ENCODE measurements at regions not wholly inside any gene's neighbourhood (a gene's known extent, or its start where the extent isn't known, plus 50 kb on each side); places are given as distances from the start of the nearest gene placed in this dataset.

GRCh38 chr12:97047361-97047760, 140.3 kb downstream of the NEDD1 start:
- no peaks in the 10 kb centered on the region for H3K36me3 Mint-ChIP-seq (ENCODE audit: low read depth, unreplicated experiment)
- H3K27me3 ChIP-seq (ENCODE audit: insufficient read depth, low read length), result peaks cover 3% of the 10 kb centered on the region
- no peak overlapping the region for H3K27ac Mint-ChIP-seq (ENCODE audit: unreplicated experiment)
- no peaks in the 10 kb centered on the region for H3K9me3 ChIP-seq (ENCODE audit: insufficient read depth, low read depth, low read length)
- FAIRE-seq (no peak), DNase-seq (ENCODE audit: low read depth) (no peak)
- peaks cover 2% of the 10 kb centered on the region for H3K4me1 Mint-ChIP-seq (ENCODE audit: low read depth, unreplicated experiment)
- no peaks in the 10 kb centered on the region for H3K4me1 ChIP-seq (ENCODE audit: insufficient read depth, low read length)
- H3K27ac ChIP-seq (ENCODE audit: low read depth, low read length), result no peak overlapping the region
- H3K79me2 ChIP-seq (ENCODE audit: insufficient read depth, low read length), result no peaks in the 10 kb centered on the region
- TF ChIP-seq, protein P1, sequence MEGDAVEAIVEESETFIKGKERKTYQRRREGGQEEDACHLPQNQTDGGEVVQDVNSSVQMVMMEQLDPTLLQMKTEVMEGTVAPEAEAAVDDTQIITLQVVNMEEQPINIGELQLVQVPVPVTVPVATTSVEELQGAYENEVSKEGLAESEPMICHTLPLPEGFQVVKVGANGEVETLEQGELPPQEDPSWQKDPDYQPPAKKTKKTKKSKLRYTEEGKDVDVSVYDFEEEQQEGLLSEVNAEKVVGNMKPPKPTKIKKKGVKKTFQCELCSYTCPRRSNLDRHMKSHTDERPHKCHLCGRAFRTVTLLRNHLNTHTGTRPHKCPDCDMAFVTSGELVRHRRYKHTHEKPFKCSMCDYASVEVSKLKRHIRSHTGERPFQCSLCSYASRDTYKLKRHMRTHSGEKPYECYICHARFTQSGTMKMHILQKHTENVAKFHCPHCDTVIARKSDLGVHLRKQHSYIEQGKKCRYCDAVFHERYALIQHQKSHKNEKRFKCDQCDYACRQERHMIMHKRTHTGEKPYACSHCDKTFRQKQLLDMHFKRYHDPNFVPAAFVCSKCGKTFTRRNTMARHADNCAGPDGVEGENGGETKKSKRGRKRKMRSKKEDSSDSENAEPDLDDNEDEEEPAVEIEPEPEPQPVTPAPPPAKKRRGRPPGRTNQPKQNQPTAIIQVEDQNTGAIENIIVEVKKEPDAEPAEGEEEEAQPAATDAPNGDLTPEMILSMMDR (IDR thresholded peaks at IDR 0.05; ENCODE audit: insufficient read depth, low read depth, low read length), result no peak
- TF ChIP-seq EZH2 (IDR thresholded peaks at IDR 0.05; ENCODE audit: insufficient read depth, low read length), result no peak
- H3K36me3 ChIP-seq (ENCODE audit: insufficient read depth, low read length), result no peaks in the 10 kb centered on the region
- no peak overlapping the region for H3K4me3 Mint-ChIP-seq (ENCODE audit: unreplicated experiment)
- no peaks in the 10 kb centered on the region for H3K9me3 Mint-ChIP-seq (ENCODE audit: unreplicated experiment)
- H3K4me2 ChIP-seq (ENCODE audit: low read length), result no peak overlapping the region
- no peak overlapping the region for H3K4me3 ChIP-seq (ENCODE audit: insufficient read depth, low read depth, low read length)
- H2AFZ ChIP-seq (ENCODE audit: low read depth, low read length), result no peak overlapping the region
- peaks cover 7% of the 10 kb centered on the region for H3K27me3 Mint-ChIP-seq (ENCODE audit: low read depth, unreplicated experiment)
- H3K9ac ChIP-seq (ENCODE audit: low read length), result no peak overlapping the region
- no peaks in the 10 kb centered on the region for H4K20me1 ChIP-seq (ENCODE audit: insufficient read depth, low read length)

GRCh38 chr12:97048421-97049035, 141.5 kb downstream of the NEDD1 start:
- no peak for FAIRE-seq
- H3K27me3 Mint-ChIP-seq (ENCODE audit: low read depth, unreplicated experiment), result peaks cover 7% of the 10 kb centered on the region
- TF ChIP-seq, protein P1 (IDR thresholded peaks at IDR 0.05; ENCODE audit: insufficient read depth, low read depth, low read length), result no peak
- TF ChIP-seq EZH2 (IDR thresholded peaks at IDR 0.05; ENCODE audit: insufficient read depth, low read length), result no peak
- peaks cover 2% of the 10 kb centered on the region for H3K27me3 ChIP-seq (ENCODE audit: insufficient read depth, low read length)
- H3K9me3 Mint-ChIP-seq (ENCODE audit: unreplicated experiment), result no peaks in the 10 kb centered on the region
- H3K4me1 Mint-ChIP-seq (ENCODE audit: low read depth, unreplicated experiment), result no peaks in the 10 kb centered on the region
- no peak overlapping the region for H3K9ac ChIP-seq (ENCODE audit: low read length)
- no peaks in the 10 kb centered on the region for H3K4me1 ChIP-seq (ENCODE audit: insufficient read depth, low read length)
- H3K4me2 ChIP-seq (ENCODE audit: low read length), result no peak overlapping the region
- H3K9me3 ChIP-seq (ENCODE audit: insufficient read depth, low read depth, low read length), result no peaks in the 10 kb centered on the region
- no peaks in the 10 kb centered on the region for H4K20me1 ChIP-seq (ENCODE audit: insufficient read depth, low read length)
- no peaks in the 10 kb centered on the region for H3K36me3 Mint-ChIP-seq (ENCODE audit: low read depth, unreplicated experiment)
- no peak overlapping the region for H3K4me3 ChIP-seq (ENCODE audit: insufficient read depth, low read depth, low read length)
- H3K36me3 ChIP-seq (ENCODE audit: insufficient read depth, low read length), result no peaks in the 10 kb centered on the region
- H3K27ac ChIP-seq (ENCODE audit: low read depth, low read length), result no peak overlapping the region
- no peak overlapping the region for H2AFZ ChIP-seq (ENCODE audit: low read depth, low read length)
- no peak overlapping the region for H3K4me3 Mint-ChIP-seq (ENCODE audit: unreplicated experiment)
- no peak overlapping the region for H3K27ac Mint-ChIP-seq (ENCODE audit: unreplicated experiment)
- H3K79me2 ChIP-seq (ENCODE audit: insufficient read depth, low read length), result no peaks in the 10 kb centered on the region
- no peak for DNase-seq (ENCODE audit: low read depth)

DNA sequence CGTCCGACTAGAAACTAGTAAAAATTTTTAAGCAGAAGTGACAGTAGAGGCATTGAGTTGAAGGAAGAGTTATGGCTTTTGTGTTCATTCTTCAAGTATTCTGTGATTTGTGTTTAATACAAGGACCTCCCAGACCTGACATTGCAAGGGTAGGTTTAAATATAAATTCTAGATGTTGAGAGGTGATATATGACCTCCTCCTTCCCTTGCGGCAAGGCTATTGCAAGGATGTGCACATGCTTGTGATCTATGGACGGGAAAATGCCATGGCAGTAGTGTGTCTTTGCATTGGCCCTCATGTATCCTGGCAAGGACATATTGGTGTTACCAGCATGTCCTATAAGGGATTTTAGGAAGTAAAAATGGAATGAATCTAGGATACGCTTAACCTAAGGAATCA, 143.5 kb downstream of the NEDD1 start:
- Histone ChIP-seq H3K36me3 (ENCODE audit: insufficient read depth, low read length) (no peaks in the 10 kb centered on the region), H3K4me1 (ENCODE audit: insufficient read depth, low read length) (no peaks in the 10 kb centered on the region), H4K20me1 (ENCODE audit: insufficient read depth, low read length) (no peaks in the 10 kb centered on the region), H3K79me2 (ENCODE audit: insufficient read depth, low read length) (no peaks in the 10 kb centered on the region), H3K9ac (ENCODE audit: low read length) (no peak overlapping the region), H3K4me2 (ENCODE audit: low read length) (no peak overlapping the region), H3K27me3 (ENCODE audit: insufficient read depth, low read length) (peaks cover 2% of the 10 kb centered on the region), H3K9me3 (ENCODE audit: insufficient read depth, low read depth, low read length) (no peaks in the 10 kb centered on the region), H2AFZ (ENCODE audit: low read depth, low read length) (no peak overlapping the region), H3K4me3 (ENCODE audit: insufficient read depth, low read depth, low read length) (no peak overlapping the region), H3K27ac (ENCODE audit: low read depth, low read length) (no peak overlapping the region)
- no peak for FAIRE-seq
- no peak overlapping the region for H3K27ac Mint-ChIP-seq (ENCODE audit: unreplicated experiment)
- peaks cover 3% of the 10 kb centered on the region for H3K9me3 Mint-ChIP-seq (ENCODE audit: unreplicated experiment)
- H3K36me3 Mint-ChIP-seq (ENCODE audit: low read depth, unreplicated experiment), result no peaks in the 10 kb centered on the region
- H3K4me1 Mint-ChIP-seq (ENCODE audit: low read depth, unreplicated experiment), result no peaks in the 10 kb centered on the region
- DNase-seq (ENCODE audit: low read depth), result no peak
- H3K27me3 Mint-ChIP-seq (ENCODE audit: low read depth, unreplicated experiment), result peaks cover 7% of the 10 kb centered on the region
- H3K4me3 Mint-ChIP-seq (ENCODE audit: unreplicated experiment), result no peak overlapping the region
- TF ChIP-seq, protein P1 (IDR thresholded peaks at IDR 0.05; ENCODE audit: insufficient read depth, low read depth, low read length), result no peak
- TF ChIP-seq EZH2 (IDR thresholded peaks at IDR 0.05; ENCODE audit: insufficient read depth, low read length), result no peak
